HL-60 (cell line): ENCODE measurements at regions not wholly inside any gene's neighbourhood (a gene's known extent, or its start where the extent isn't known, plus 50 kb on each side); places are given as distances from the start of the nearest gene placed in this dataset.

Experiments
- DNase-seq, 2 experiments: peaks; one replicate each; pipeline ENCODE4 v3.0.0-alpha.2; 2010 to 2020; ENCODE audit warnings: low read depth in 1 of 2, low spot score in 1 of 2
- H3K27ac ChIP-seq: fragments of 250-450 bp; sonication (Bioruptor Pico); replicated peaks from 2 replicates; pipeline ENCODE4 v1.5.1; 2020; ENCODE audit warnings: mild to moderate bottlenecking, moderate library complexity
- H3K27me3 ChIP-seq: fragments of 250-450 bp; sonication (Bioruptor Pico); 2 replicates; pipeline ENCODE4 v1.5.1; 2021; ENCODE audit warnings: mild to moderate bottlenecking, moderate library complexity; ENCODE audit not compliant: insufficient read depth, poor library complexity, severe bottlenecking
- H3K4me3 ChIP-seq: replicated peaks from 2 replicates; pipeline ENCODE4 v1.5.1; 2011; ENCODE audit warnings: mild to moderate bottlenecking, control low read depth, low read length; ENCODE audit not compliant: insufficient read depth
- CTCF ChIP-seq: IDR thresholded peaks from one replicate; pipeline ENCODE4 v1.5.1; 2011; ENCODE audit warnings: low read length, control low read depth, inconsistent platforms; ENCODE audit not compliant: insufficient read depth
- GABPA ChIP-seq: IDR thresholded peaks from 2 replicates; pipeline ENCODE4 v1.6.1; 2012; ENCODE audit warnings: low read depth
- POLR2AphosphoS5 ChIP-seq: IDR thresholded peaks from 2 replicates; pipeline ENCODE4 v1.6.1; 2012; ENCODE audit warnings: low read depth
- REST ChIP-seq: IDR thresholded peaks from 2 replicates; pipeline ENCODE4 v1.6.1; 2012; ENCODE audit warnings: low read depth; ENCODE audit not compliant: insufficient replicate concordance
- SPI1 ChIP-seq: IDR thresholded peaks from 2 replicates; pipeline ENCODE4 v1.6.1; 2012; ENCODE audit warnings: low read depth, mild to moderate bottlenecking, borderline replicate concordance

GRCh38 chr10:23885853-23886252 lies 323.1 kb upstream of the KIAA1217 start:
- no peak for DNase-seq
- no peaks in the 10 kb centered on the region for H3K27me3 ChIP-seq
- TF ChIP-seq GABPA: no peak
- TF ChIP-seq REST: no peak
- TF ChIP-seq CTCF: no peak
- no peak for TF ChIP-seq POLR2AphosphoS5
- TF ChIP-seq SPI1: no peak
- H3K4me3 ChIP-seq: no peak overlapping the region
- H3K27ac ChIP-seq: no peak overlapping the region

GRCh38 chr10:23886355-23886754 lies 322.6 kb upstream of the KIAA1217 start:
- no peak for DNase-seq
- no peaks in the 10 kb centered on the region for H3K27me3 ChIP-seq
- TF ChIP-seq SPI1 (no peak), REST (no peak), CTCF (no peak), GABPA (no peak)
- H3K4me3 ChIP-seq: no peak overlapping the region
- no peak overlapping the region for H3K27ac ChIP-seq

- H3K27me3 ChIP-seq: no peaks in the 10 kb centered on the region
- TF ChIP-seq POLR2AphosphoS5: no peak
- TF ChIP-seq CTCF: no peak
- no peak for TF ChIP-seq REST
- TF ChIP-seq SPI1: no peak
- no peak for TF ChIP-seq GABPA
- DNase-seq: no peak
- no peak overlapping the region for H3K4me3 ChIP-seq
- H3K27ac ChIP-seq: no peak overlapping the region
Measured at GRCh38 chr10:23891301-23891700, 317.6 kb upstream of the KIAA1217 start.
